Bronchial epithelial cell (primary cell): ENCODE measurements at regions not wholly inside any gene's neighbourhood (a gene's known extent, or its start where the extent isn't known, plus 50 kb on each side); places are given as distances from the start of the nearest gene placed in this dataset.
"Not testable (repeated sequence)": the region's sequence is repeated elsewhere in the genome, so short reads cannot be mapped to it uniquely, and the experiment has no call there.

Source experiments
- DNase-seq: peaks from one replicate; pipeline ENCODE4 v3.0.0-alpha.2; 2010; ENCODE audit warnings: low read depth
- FAIRE-seq: peaks from 2 replicates; lab custom pipeline; 2011; peaks lifted over from hg19 to GRCh38; lab: Jason Lieb, UNC
- H3K27me3 ChIP-seq: 2 replicates; pipeline ENCODE4 v1.5.1; 2011; ENCODE audit warnings: low read length; ENCODE audit not compliant: control insufficient read depth, insufficient read depth
- H3K36me3 ChIP-seq: 2 replicates; pipeline ENCODE4 v1.5.1; 2011; ENCODE audit warnings: low read length; ENCODE audit not compliant: control insufficient read depth, insufficient read depth
- H3K4me3 ChIP-seq: 2 replicates; pipeline ENCODE4 v1.5.1; 2011; ENCODE audit warnings: mild to moderate bottlenecking, low read depth, low read length, control low read depth
- CTCF ChIP-seq: IDR thresholded peaks from 2 replicates; pipeline ENCODE4 v1.5.1; 2011; ENCODE audit warnings: mild to moderate bottlenecking, moderate library complexity, low read length, control low read depth, inconsistent platforms; ENCODE audit not compliant: insufficient read depth, severe bottlenecking

DNA sequence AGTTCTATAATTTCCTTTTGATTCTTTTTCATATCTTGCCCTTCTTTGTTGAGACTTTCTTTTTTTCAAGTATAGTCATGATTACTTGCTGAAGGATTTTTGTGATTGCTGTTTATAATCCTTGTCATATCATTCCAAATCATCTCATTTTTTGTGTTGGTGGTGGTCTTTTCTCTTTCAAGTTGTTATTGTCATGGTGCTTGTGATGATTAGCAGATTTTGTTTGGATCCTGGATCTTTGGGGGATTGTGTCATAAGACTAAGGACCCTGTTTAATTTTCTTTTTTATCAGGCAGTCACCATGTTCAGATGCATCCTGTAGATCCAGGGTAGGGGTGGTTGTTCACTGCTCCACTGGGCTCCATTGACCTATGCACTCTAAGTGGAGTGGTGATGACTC is 254.4 kb upstream of the FOXF1 start:
- DNase-seq (no peak), FAIRE-seq (no peak)
- no peak for TF ChIP-seq CTCF

GRCh38 chr16:86256995-86257394 is 253.3 kb upstream of the FOXF1 start:
- no peaks in the 10 kb centered on the region for H3K36me3 ChIP-seq
- DNase-seq, result no peak
- no peak for TF ChIP-seq CTCF
- no peak overlapping the region for H3K4me3 ChIP-seq
- no peaks in the 10 kb centered on the region for H3K27me3 ChIP-seq
- no peak for FAIRE-seq

More for the DNA sequence above, 254.4 kb upstream of the FOXF1 start:
- Histone ChIP-seq H3K27me3 (no peaks in the 10 kb centered on the region), H3K36me3 (no peaks in the 10 kb centered on the region), H3K4me3 (no peak overlapping the region)

DNA sequence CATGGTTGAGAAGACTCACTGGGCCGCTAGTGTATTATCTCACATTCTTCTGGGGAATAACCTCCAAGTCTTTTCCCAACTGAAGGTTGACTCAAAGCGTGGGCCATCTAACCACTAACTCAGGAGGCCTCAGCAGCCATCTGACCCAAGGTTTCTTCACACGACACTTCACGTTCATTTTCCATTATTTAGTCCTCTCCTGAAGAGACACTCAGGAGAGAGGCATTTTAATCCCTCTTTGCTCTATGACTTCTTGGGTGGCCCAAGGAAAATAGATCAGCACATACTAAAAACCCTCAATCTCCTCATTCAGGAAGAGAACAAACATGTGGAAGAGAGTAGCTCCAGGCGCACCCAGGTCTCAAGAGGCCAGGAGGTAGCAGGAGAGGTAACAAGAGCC is 252.8 kb upstream of the FOXF1 start:
- DNase-seq, result no peak
- H3K4me3 ChIP-seq, result no peak overlapping the region
- FAIRE-seq, result no peak
- no peak for TF ChIP-seq CTCF
- H3K27me3 ChIP-seq, result no peaks in the 10 kb centered on the region
- H3K36me3 ChIP-seq, result no peaks in the 10 kb centered on the region

DNA sequence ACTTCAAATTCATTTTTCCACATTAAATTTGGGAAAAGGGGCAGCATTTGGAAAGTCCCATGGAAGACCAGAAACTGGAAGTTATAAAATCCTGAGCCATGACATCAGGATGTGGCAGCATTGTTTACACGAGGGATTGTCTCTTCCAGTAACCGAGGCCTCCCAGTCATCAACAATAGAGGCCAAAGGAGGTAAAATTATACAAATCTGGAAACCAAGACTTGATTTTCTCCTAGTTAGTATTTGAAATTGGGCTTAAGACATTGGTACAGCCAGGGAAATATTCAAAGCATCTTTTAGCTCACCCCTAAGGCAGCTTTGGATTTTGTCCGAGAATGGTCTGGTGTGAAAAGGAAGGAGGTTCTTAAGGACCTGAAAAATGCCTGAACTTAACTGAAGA is 251.6 kb upstream of the FOXF1 start:
- no peak for FAIRE-seq
- no peak overlapping the region for H3K4me3 ChIP-seq

GRCh38 chr16:86259499-86259898 is 250.8 kb upstream of the FOXF1 start:
- FAIRE-seq, result no peak
- Histone ChIP-seq H3K36me3 (no peaks in the 10 kb centered on the region), H3K4me3 (no peak overlapping the region), H3K27me3 (no peaks in the 10 kb centered on the region)
- TF ChIP-seq CTCF, result no peak
- DNase-seq, result no peak

More for the DNA sequence above, 251.6 kb upstream of the FOXF1 start:
- no peak for TF ChIP-seq CTCF
- no peaks in the 10 kb centered on the region for H3K27me3 ChIP-seq
- no peaks in the 10 kb centered on the region for H3K36me3 ChIP-seq
- no peak for DNase-seq

DNA sequence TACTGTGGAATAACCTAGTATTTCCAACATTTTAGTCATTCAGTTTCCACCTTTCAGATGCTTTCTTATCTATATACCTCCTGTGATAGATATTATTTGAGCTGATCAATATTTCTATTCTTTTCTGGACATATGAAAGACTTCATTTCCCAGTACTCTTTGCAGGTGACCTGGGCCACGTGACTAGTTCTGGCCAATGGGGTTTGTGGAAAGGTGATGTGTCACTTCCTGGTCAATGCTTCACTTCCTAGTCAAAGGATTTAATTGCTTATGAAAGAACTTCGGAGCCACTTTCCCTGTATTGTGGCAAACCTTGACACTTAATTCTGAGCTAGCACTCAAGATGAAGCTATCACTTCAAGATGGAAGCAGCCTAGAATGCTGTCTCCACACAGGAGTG is 248.9 kb upstream of the FOXF1 start:
- no peak overlapping the region for H3K4me3 ChIP-seq
- H3K27me3 ChIP-seq, result no peaks in the 10 kb centered on the region
- no peak for FAIRE-seq
- no peaks in the 10 kb centered on the region for H3K36me3 ChIP-seq
- no peak for TF ChIP-seq CTCF
- no peak for DNase-seq

- not testable (repeated sequence) for FAIRE-seq, H3K36me3 ChIP-seq, H3K27me3 ChIP-seq, H3K4me3 ChIP-seq, DNase-seq
These were observed 242.7 kb upstream of the FOXF1 start for GRCh38 chr16:86267657-86268056.
